ENCODE measurements at regions not wholly inside any gene's neighbourhood (a gene's known extent, or its start where the extent isn't known, plus 50 kb on each side); places are given as distances from the start of the nearest gene placed in this dataset.
"Not testable (repeated sequence)": the region's sequence is repeated elsewhere in the genome, so short reads cannot be mapped to it uniquely, and the experiment has no call there.

GRCh38 chr2:123514613-123515207 is 510.4 kb upstream of the CNTNAP5 start:
- Histone ChIP-seq H3K4me1 (no peaks in the 10 kb centered on the region), H3K36me3 (no peaks in the 10 kb centered on the region), H3K9me3 (no peaks in the 10 kb centered on the region), H3K4me3 (ENCODE audit: low read depth, low read length) (no peak overlapping the region), H3K27me3 (no peaks in the 10 kb centered on the region)
- DNase-seq = no peak
- no peak for TF ChIP-seq CTCF (IDR thresholded peaks at IDR 0.05; ENCODE audit: low read depth, low read length)

GRCh38 chr2:123518367-123518766 is 506.7 kb upstream of the CNTNAP5 start:
- Histone ChIP-seq H3K4me1 (no peaks in the 10 kb centered on the region), H3K27me3 (no peaks in the 10 kb centered on the region), H3K36me3 (no peaks in the 10 kb centered on the region), H3K4me3 (ENCODE audit: low read depth, low read length) (no peak overlapping the region), H3K9me3 (no peaks in the 10 kb centered on the region)
- TF ChIP-seq CTCF (IDR thresholded peaks at IDR 0.05; ENCODE audit: low read depth, low read length) = no peak
- DNase-seq = no peak

GRCh38 chr2:123521854-123522253 is 503.2 kb upstream of the CNTNAP5 start:
- H3K9me3 ChIP-seq = no peaks in the 10 kb centered on the region
- DNase-seq = no peak
- TF ChIP-seq CTCF (IDR thresholded peaks at IDR 0.05; ENCODE audit: low read depth, low read length) = no peak
- H3K4me3 ChIP-seq (ENCODE audit: low read depth, low read length) = no peak overlapping the region
- H3K36me3 ChIP-seq = no peaks in the 10 kb centered on the region
- H3K4me1 ChIP-seq = no peaks in the 10 kb centered on the region
- H3K27me3 ChIP-seq = no peaks in the 10 kb centered on the region

DNA sequence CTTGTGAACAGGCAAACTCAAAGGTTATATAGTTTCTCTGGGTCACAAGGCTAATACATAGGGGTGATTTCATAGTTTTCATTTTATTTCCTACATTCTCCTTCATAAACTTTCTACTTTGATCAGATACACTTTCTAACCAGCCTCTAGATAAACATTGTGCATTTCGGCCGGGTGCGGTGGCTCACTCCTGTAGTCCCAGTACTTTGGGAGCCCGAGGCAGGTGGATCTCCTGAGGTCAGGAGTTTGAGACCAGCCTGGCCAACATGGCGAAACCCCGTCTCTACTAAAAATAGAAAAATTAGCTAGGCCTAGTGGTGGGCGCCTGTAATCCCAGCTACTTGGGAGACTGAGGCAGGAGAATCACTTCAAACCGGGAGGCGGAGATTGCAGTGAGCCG is 502.6 kb upstream of the CNTNAP5 start:
- not testable (repeated sequence) for H3K4me3 ChIP-seq (ENCODE audit: low read depth, low read length); DNase-seq; H3K4me1 ChIP-seq; H3K27me3 ChIP-seq; H3K9me3 ChIP-seq; H3K36me3 ChIP-seq

DNA sequence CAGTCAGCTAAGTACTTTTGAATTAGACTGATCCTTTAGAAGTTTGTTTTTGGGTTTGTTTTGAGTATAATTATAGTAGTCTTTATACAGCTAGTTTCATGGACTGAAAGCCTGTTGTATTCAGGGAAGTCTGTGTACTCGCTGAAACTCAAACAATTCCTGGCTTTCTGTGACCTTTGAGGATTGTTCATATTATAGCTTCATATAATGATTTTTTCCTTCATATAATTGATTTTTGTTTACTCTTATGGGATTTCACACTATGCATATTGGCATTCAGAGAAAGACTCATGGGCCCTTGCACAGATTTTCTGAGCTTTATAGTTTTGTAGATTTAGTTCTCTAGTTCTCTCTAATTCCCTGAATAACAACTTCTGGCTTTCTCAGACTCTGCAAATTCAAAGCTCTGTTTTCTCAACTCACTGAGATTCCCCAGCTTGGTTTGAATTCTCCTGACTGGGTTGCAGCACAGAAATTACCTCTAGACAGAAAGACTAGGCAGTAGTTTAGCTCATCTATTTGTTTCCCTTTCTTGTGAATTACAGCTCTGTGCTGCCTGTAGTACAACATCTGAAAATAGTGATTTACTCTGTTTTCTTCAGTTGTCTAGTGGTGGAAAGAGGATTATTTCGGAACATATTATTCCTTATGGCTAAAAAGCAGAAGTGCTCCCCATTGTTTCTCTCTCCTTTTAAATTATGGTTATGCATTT is 495.9 kb upstream of the CNTNAP5 start:
- H3K9me3 ChIP-seq = no peaks in the 10 kb centered on the region
- H3K36me3 ChIP-seq = no peaks in the 10 kb centered on the region
- DNase-seq = no peak
- no peak overlapping the region for H3K4me3 ChIP-seq (ENCODE audit: low read depth, low read length)
- TF ChIP-seq CTCF (IDR thresholded peaks at IDR 0.05; ENCODE audit: low read depth, low read length) = no peak
- H3K27me3 ChIP-seq = no peaks in the 10 kb centered on the region
- no peaks in the 10 kb centered on the region for H3K4me1 ChIP-seq

GRCh38 chr2:123530004-123530403 is 495.1 kb upstream of the CNTNAP5 start:
- H3K36me3 ChIP-seq = no peaks in the 10 kb centered on the region
- no peak for TF ChIP-seq CTCF (IDR thresholded peaks at IDR 0.05; ENCODE audit: low read depth, low read length)
- H3K9me3 ChIP-seq = no peaks in the 10 kb centered on the region

More at GRCh38 chr2:123530004-123530403, 495.1 kb upstream of the CNTNAP5 start:
- Histone ChIP-seq H3K27me3 (no peaks in the 10 kb centered on the region), H3K4me1 (no peaks in the 10 kb centered on the region), H3K4me3 (ENCODE audit: low read depth, low read length) (no peak overlapping the region)
- no peak for DNase-seq

Measured in BE2C (cell line).